WTC11 (cell line): ENCODE measurements at regions not wholly inside any gene's neighbourhood (a gene's known extent, or its start where the extent isn't known, plus 50 kb on each side); places are given as distances from the start of the nearest gene placed in this dataset.

Experiments used
- ATAC-seq: fragments of 200-7000 bp; cut with Tn5 transposase; 2 replicates; pipeline ENCODE4 v1.10.0; 2021; ENCODE audit warnings: mild to moderate bottlenecking, moderate library complexity
- CTCF ChIA-PET: fragments of 300-600 bp; sonication (Branson Sonifier 250); formaldehyde crosslinking; loops from one replicate; lab custom pipeline; 2021; ENCODE audit warnings: antibody characterized with exemption; lab: Charles Lee
- POLR2A ChIA-PET: fragments of 350-600 bp; sonication (Branson Sonifier 250); formaldehyde crosslinking; loops from one replicate; lab custom pipeline; 2021; ENCODE audit warnings: antibody characterized with exemption; lab: Charles Lee
- DNase-seq: peaks from one replicate; pipeline ENCODE4 v3.0.0; 2021; ENCODE audit warnings: low spot score
- H3K27ac Mint-ChIP-seq: 2 replicates; pipeline ENCODE4 v1.8.0; 2021; ENCODE audit warnings: mixed read lengths
- H3K27me3 Mint-ChIP-seq: 2 replicates; pipeline ENCODE4 v1.8.0; 2021; ENCODE audit warnings: low read depth, mild to moderate bottlenecking, moderate library complexity, mixed read lengths
- H3K36me3 Mint-ChIP-seq: 2 replicates; pipeline ENCODE4 v1.8.0; 2021; ENCODE audit warnings: mixed read lengths
- H3K4me1 Mint-ChIP-seq: 2 replicates; pipeline ENCODE4 v1.8.0; 2022; ENCODE audit warnings: mixed read lengths
- H3K4me3 Mint-ChIP-seq: 2 replicates; pipeline ENCODE4 v1.8.0; 2021; ENCODE audit warnings: mild to moderate bottlenecking, moderate library complexity, mixed read lengths
- H3K9me3 Mint-ChIP-seq: 2 replicates; pipeline ENCODE4 v1.8.0; 2021; ENCODE audit warnings: mixed read lengths
- FOXJ3 ChIP-seq: sonication (generic); formaldehyde crosslinking; IDR thresholded peaks from 2 replicates; pipeline ENCODE4 v1.9.0; 2021; ENCODE audit warnings: missing genetic modification reagents, mild to moderate bottlenecking, borderline replicate concordance
- FOXK1 ChIP-seq: sonication (generic); formaldehyde crosslinking; IDR thresholded peaks from 2 replicates; pipeline ENCODE4 v1.8.0; 2022; ENCODE audit warnings: mild to moderate bottlenecking, moderate library complexity, missing genetic modification reagents
- JUN ChIP-seq: sonication (generic); formaldehyde crosslinking; IDR thresholded peaks from 2 replicates; pipeline ENCODE4 v1.8.0; 2023; ENCODE audit warnings: mild to moderate bottlenecking, missing genetic modification reagents
- PRRX2 ChIP-seq: fragments of 250-450 bp; sonication (Bioruptor Pico); IDR thresholded peaks from 2 replicates; pipeline ENCODE4 v1.8.0; 2021; ENCODE audit warnings: mild to moderate bottlenecking
- RELA ChIP-seq: sonication (generic); formaldehyde crosslinking; IDR thresholded peaks from 2 replicates; pipeline ENCODE4 v1.8.1; 2022; ENCODE audit warnings: missing genetic modification reagents, mild to moderate bottlenecking, borderline replicate concordance
- SMAD3 ChIP-seq: sonication (generic); formaldehyde crosslinking; IDR thresholded peaks from 2 replicates; pipeline ENCODE4 v1.8.0; 2022; ENCODE audit warnings: missing genetic modification reagents, mild to moderate bottlenecking, borderline replicate concordance
- TEAD4 ChIP-seq: sonication (generic); formaldehyde crosslinking; IDR thresholded peaks from 2 replicates; pipeline ENCODE4 v1.8.0; 2022; ENCODE audit warnings: mild to moderate bottlenecking, missing genetic modification reagents
- ZBTB21 ChIP-seq: sonication (generic); formaldehyde crosslinking; IDR thresholded peaks from 2 replicates; pipeline ENCODE4 v1.8.1; 2023; ENCODE audit warnings: mild to moderate bottlenecking, missing genetic modification reagents, borderline replicate concordance
- TF ChIP-seq, protein P1 (sequence below): sonication (generic); formaldehyde crosslinking; IDR thresholded peaks from 2 replicates; pipeline ENCODE4 v1.8.1; 2023; ENCODE audit warnings: mild to moderate bottlenecking, missing genetic modification reagents
- TF ChIP-seq, protein P2 (sequence below): sonication (generic); formaldehyde crosslinking; IDR thresholded peaks from 2 replicates; pipeline ENCODE4 v1.8.0; 2022; ENCODE audit warnings: mild to moderate bottlenecking, missing genetic modification reagents
- TF ChIP-seq, protein P3 (sequence below): sonication (generic); formaldehyde crosslinking; IDR thresholded peaks from 2 replicates; pipeline ENCODE4 v1.8.1; 2022; ENCODE audit warnings: mild to moderate bottlenecking, moderate library complexity, missing genetic modification reagents
- TF ChIP-seq, protein P4 (sequence below): sonication (generic); formaldehyde crosslinking; IDR thresholded peaks from 2 replicates; pipeline ENCODE4 v1.8.1; 2023; ENCODE audit warnings: mild to moderate bottlenecking, moderate library complexity, missing genetic modification reagents
- TF ChIP-seq, protein P5 (sequence below): sonication (generic); formaldehyde crosslinking; IDR thresholded peaks from 2 replicates; pipeline ENCODE4 v1.8.1; 2022; ENCODE audit warnings: mild to moderate bottlenecking, missing genetic modification reagents, moderate library complexity, borderline replicate concordance
- TF ChIP-seq, protein P6 (sequence below): sonication (generic); formaldehyde crosslinking; IDR thresholded peaks from 2 replicates; pipeline ENCODE4 v1.8.0; 2023; ENCODE audit warnings: missing genetic modification reagents, mild to moderate bottlenecking, borderline replicate concordance
- TF ChIP-seq, protein P7 (sequence below): fragments of 250-450 bp; sonication (Bioruptor Pico); IDR thresholded peaks from 2 replicates; pipeline ENCODE4 v1.9.0; 2021; ENCODE audit warnings: mild to moderate bottlenecking
- TF ChIP-seq, protein P8 (sequence below): sonication (generic); formaldehyde crosslinking; IDR thresholded peaks from 2 replicates; pipeline ENCODE4 v1.8.1; 2023; ENCODE audit warnings: mild to moderate bottlenecking, missing genetic modification reagents

DNA sequence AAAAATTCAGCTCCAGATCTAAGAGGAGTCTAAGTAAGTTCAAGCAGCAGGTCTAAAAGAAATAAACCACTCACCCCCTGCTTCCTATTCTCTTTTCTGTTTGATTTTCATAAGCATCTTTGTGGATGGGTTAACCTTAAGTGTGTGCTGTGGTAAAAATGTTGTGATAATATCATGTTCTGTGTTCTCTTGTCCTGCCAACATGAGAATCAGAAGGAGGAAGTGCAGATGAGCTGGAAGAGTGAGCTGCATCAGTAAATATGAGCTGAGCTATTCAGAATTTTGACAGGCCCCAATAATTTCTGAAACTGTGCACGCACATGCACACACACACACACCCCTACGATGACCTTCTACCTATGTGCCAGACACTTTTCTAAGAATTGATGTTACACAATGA lies 186.5 kb upstream of the ANKRD55 start:
- POLR2A ChIA-PET: no interaction called here
- Mint-ChIP-seq H3K27ac (no peak overlapping the region), H3K9me3 (peaks cover 29% of the 10 kb centered on the region), H3K27me3 (no peaks in the 10 kb centered on the region), H3K4me3 (no peak overlapping the region), H3K4me1 (peaks cover 17% of the 10 kb centered on the region), H3K36me3 (0 out of 2 replicates have a peak, but pooled peaks cover 6% of the 10 kb centered on the region)
- no peak for TF ChIP-seq TEAD4 (CRISPR knock-in tag)
- TF ChIP-seq PRRX2: no peak
- TF ChIP-seq, protein P1, sequence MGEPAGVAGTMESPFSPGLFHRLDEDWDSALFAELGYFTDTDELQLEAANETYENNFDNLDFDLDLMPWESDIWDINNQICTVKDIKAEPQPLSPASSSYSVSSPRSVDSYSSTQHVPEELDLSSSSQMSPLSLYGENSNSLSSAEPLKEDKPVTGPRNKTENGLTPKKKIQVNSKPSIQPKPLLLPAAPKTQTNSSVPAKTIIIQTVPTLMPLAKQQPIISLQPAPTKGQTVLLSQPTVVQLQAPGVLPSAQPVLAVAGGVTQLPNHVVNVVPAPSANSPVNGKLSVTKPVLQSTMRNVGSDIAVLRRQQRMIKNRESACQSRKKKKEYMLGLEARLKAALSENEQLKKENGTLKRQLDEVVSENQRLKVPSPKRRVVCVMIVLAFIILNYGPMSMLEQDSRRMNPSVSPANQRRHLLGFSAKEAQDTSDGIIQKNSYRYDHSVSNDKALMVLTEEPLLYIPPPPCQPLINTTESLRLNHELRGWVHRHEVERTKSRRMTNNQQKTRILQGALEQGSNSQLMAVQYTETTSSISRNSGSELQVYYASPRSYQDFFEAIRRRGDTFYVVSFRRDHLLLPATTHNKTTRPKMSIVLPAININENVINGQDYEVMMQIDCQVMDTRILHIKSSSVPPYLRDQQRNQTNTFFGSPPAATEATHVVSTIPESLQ (CRISPR knock-in tag): no peak
- TF ChIP-seq SMAD3 (CRISPR knock-in tag): no peak
- TF ChIP-seq ZBTB21 (CRISPR knock-in tag): no peak
- TF ChIP-seq, protein P2, sequence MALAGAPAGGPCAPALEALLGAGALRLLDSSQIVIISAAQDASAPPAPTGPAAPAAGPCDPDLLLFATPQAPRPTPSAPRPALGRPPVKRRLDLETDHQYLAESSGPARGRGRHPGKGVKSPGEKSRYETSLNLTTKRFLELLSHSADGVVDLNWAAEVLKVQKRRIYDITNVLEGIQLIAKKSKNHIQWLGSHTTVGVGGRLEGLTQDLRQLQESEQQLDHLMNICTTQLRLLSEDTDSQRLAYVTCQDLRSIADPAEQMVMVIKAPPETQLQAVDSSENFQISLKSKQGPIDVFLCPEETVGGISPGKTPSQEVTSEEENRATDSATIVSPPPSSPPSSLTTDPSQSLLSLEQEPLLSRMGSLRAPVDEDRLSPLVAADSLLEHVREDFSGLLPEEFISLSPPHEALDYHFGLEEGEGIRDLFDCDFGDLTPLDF: no peak
- TF ChIP-seq, protein P3, sequence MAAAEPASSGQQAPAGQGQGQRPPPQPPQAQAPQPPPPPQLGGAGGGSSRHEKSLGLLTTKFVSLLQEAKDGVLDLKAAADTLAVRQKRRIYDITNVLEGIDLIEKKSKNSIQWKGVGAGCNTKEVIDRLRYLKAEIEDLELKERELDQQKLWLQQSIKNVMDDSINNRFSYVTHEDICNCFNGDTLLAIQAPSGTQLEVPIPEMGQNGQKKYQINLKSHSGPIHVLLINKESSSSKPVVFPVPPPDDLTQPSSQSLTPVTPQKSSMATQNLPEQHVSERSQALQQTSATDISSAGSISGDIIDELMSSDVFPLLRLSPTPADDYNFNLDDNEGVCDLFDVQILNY (CRISPR knock-in tag): no peak
- no peak for TF ChIP-seq FOXK1 (CRISPR knock-in tag)
- TF ChIP-seq, protein P4, sequence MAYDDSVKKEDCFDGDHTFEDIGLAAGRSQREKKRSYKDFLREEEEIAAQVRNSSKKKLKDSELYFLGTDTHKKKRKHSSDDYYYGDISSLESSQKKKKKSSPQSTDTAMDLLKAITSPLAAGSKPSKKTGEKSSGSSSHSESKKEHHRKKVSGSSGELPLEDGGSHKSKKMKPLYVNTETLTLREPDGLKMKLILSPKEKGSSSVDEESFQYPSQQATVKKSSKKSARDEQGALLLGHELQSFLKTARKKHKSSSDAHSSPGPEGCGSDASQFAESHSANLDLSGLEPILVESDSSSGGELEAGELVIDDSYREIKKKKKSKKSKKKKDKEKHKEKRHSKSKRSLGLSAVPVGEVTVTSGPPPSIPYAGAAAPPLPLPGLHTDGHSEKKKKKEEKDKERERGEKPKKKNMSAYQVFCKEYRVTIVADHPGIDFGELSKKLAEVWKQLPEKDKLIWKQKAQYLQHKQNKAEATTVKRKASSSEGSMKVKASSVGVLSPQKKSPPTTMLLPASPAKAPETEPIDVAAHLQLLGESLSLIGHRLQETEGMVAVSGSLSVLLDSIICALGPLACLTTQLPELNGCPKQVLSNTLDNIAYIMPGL (CRISPR knock-in tag): no peak
- TF ChIP-seq, protein P5, sequence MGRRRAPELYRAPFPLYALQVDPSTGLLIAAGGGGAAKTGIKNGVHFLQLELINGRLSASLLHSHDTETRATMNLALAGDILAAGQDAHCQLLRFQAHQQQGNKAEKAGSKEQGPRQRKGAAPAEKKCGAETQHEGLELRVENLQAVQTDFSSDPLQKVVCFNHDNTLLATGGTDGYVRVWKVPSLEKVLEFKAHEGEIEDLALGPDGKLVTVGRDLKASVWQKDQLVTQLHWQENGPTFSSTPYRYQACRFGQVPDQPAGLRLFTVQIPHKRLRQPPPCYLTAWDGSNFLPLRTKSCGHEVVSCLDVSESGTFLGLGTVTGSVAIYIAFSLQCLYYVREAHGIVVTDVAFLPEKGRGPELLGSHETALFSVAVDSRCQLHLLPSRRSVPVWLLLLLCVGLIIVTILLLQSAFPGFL (CRISPR knock-in tag): no peak
- TF ChIP-seq, protein P6, sequence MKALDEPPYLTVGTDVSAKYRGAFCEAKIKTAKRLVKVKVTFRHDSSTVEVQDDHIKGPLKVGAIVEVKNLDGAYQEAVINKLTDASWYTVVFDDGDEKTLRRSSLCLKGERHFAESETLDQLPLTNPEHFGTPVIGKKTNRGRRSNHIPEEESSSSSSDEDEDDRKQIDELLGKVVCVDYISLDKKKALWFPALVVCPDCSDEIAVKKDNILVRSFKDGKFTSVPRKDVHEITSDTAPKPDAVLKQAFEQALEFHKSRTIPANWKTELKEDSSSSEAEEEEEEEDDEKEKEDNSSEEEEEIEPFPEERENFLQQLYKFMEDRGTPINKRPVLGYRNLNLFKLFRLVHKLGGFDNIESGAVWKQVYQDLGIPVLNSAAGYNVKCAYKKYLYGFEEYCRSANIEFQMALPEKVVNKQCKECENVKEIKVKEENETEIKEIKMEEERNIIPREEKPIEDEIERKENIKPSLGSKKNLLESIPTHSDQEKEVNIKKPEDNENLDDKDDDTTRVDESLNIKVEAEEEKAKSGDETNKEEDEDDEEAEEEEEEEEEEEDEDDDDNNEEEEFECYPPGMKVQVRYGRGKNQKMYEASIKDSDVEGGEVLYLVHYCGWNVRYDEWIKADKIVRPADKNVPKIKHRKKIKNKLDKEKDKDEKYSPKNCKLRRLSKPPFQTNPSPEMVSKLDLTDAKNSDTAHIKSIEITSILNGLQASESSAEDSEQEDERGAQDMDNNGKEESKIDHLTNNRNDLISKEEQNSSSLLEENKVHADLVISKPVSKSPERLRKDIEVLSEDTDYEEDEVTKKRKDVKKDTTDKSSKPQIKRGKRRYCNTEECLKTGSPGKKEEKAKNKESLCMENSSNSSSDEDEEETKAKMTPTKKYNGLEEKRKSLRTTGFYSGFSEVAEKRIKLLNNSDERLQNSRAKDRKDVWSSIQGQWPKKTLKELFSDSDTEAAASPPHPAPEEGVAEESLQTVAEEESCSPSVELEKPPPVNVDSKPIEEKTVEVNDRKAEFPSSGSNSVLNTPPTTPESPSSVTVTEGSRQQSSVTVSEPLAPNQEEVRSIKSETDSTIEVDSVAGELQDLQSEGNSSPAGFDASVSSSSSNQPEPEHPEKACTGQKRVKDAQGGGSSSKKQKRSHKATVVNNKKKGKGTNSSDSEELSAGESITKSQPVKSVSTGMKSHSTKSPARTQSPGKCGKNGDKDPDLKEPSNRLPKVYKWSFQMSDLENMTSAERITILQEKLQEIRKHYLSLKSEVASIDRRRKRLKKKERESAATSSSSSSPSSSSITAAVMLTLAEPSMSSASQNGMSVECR (CRISPR knock-in tag): no peak
- TF ChIP-seq JUN (CRISPR knock-in tag): no peak
- TF ChIP-seq RELA (CRISPR knock-in tag): no peak
- TF ChIP-seq FOXJ3 (CRISPR knock-in tag): no peak
- TF ChIP-seq, protein P7, sequence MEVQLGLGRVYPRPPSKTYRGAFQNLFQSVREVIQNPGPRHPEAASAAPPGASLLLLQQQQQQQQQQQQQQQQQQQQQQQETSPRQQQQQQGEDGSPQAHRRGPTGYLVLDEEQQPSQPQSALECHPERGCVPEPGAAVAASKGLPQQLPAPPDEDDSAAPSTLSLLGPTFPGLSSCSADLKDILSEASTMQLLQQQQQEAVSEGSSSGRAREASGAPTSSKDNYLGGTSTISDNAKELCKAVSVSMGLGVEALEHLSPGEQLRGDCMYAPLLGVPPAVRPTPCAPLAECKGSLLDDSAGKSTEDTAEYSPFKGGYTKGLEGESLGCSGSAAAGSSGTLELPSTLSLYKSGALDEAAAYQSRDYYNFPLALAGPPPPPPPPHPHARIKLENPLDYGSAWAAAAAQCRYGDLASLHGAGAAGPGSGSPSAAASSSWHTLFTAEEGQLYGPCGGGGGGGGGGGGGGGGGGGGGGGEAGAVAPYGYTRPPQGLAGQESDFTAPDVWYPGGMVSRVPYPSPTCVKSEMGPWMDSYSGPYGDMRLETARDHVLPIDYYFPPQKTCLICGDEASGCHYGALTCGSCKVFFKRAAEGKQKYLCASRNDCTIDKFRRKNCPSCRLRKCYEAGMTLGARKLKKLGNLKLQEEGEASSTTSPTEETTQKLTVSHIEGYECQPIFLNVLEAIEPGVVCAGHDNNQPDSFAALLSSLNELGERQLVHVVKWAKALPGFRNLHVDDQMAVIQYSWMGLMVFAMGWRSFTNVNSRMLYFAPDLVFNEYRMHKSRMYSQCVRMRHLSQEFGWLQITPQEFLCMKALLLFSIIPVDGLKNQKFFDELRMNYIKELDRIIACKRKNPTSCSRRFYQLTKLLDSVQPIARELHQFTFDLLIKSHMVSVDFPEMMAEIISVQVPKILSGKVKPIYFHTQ (CRISPR knock-in tag): no peak
- TF ChIP-seq, protein P8, sequence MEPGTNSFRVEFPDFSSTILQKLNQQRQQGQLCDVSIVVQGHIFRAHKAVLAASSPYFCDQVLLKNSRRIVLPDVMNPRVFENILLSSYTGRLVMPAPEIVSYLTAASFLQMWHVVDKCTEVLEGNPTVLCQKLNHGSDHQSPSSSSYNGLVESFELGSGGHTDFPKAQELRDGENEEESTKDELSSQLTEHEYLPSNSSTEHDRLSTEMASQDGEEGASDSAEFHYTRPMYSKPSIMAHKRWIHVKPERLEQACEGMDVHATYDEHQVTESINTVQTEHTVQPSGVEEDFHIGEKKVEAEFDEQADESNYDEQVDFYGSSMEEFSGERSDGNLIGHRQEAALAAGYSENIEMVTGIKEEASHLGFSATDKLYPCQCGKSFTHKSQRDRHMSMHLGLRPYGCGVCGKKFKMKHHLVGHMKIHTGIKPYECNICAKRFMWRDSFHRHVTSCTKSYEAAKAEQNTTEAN (CRISPR knock-in tag): no peak
- ATAC-seq (no peak), DNase-seq (no peak)
- CTCF ChIA-PET: no interaction called here
